Spleen (tissue), 7 donors: ENCODE measurements at regions not wholly inside any gene's neighbourhood (a gene's known extent, or its start where the extent isn't known, plus 50 kb on each side); places are given as distances from the start of the nearest gene placed in this dataset.

Source experiments
- CTCF ChIP-seq, 11 experiments: fragments of 200-600 bp in 7 of 11; fragments of 450-650 bp in 4 of 11; sonication (generic) in 4 of 11; IDR thresholded peaks in 8 of 11; conservative IDR thresholded peaks in 3 of 11; 1 replicate in 7 of 11; 2 replicates in 4 of 11; pipeline versions ENCODE4 v1.4.0 to v1.8.0; 2016 to 2021; ENCODE audit warnings: antibody characterized with exemption in 11 of 11, inconsistent platforms in 4 of 11, mild to moderate bottlenecking in 1 of 11
- POLR2A ChIP-seq, 3 donors: fragments of 450-650 bp; IDR thresholded peaks; one replicate each; pipeline ENCODE4 v1.5.1; 2017; ENCODE audit warnings: antibody characterized with exemption in 3 of 3, mild to moderate bottlenecking in 1 of 3
- POLR2AphosphoS5 ChIP-seq, 3 donors: sonication (generic); formaldehyde crosslinking; IDR thresholded peaks; one replicate each; pipeline ENCODE4 v1.5.1; 2017; ENCODE audit warnings: antibody characterized with exemption in 3 of 3
- donor health status: DM: no; HTN: no; CAD: no; lungs with moderate emphysema.
- donor health status: DM: no; HTN: no; CAD: no.
- donor health status: DM: no; HTN: no; CAD: no.

GRCh38 chr6:139640448-139640847, 266.0 kb upstream of the CITED2 start:
- TF ChIP-seq CTCF (IDR thresholded peaks at IDR 0.05 in 8 of 11, conservative IDR thresholded peaks at IDR 0.05 in 3 of 11): no peak
- no peak for TF ChIP-seq POLR2AphosphoS5 (IDR thresholded peaks at IDR 0.05)
- no peak for TF ChIP-seq POLR2A (IDR thresholded peaks at IDR 0.05)
